ENCODE measurements at regions not wholly inside any gene's neighbourhood (a gene's known extent, or its start where the extent isn't known, plus 50 kb on each side); places are given as distances from the start of the nearest gene placed in this dataset.

DNA sequence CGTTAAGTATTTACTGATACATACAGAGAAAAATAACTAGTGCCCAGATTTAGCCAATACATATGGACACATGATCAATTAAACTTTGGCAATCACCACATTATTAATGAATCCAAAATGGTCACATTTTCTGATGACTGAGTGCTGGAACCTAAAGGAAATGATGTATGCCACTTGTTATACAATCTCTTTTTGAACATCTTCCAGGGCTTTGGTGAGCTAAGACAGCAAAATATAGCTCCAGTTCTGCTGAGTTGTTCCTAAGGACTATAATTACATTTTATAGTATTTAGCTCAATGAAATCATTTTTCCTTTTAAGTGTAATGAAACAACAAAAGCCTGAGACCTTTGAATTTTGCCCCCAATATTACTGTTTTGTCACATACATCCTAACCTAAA, 329.1 kb upstream of the ATP2B1 start:
- DNase-seq (ENCODE audit: low read depth): no peak
- no peak overlapping the region for H3K4me3 ChIP-seq (ENCODE audit: low read length)
- TF ChIP-seq, protein P1, sequence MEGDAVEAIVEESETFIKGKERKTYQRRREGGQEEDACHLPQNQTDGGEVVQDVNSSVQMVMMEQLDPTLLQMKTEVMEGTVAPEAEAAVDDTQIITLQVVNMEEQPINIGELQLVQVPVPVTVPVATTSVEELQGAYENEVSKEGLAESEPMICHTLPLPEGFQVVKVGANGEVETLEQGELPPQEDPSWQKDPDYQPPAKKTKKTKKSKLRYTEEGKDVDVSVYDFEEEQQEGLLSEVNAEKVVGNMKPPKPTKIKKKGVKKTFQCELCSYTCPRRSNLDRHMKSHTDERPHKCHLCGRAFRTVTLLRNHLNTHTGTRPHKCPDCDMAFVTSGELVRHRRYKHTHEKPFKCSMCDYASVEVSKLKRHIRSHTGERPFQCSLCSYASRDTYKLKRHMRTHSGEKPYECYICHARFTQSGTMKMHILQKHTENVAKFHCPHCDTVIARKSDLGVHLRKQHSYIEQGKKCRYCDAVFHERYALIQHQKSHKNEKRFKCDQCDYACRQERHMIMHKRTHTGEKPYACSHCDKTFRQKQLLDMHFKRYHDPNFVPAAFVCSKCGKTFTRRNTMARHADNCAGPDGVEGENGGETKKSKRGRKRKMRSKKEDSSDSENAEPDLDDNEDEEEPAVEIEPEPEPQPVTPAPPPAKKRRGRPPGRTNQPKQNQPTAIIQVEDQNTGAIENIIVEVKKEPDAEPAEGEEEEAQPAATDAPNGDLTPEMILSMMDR (IDR thresholded peaks at IDR 0.05; ENCODE audit: insufficient read depth, low read depth, low read length, missing control alignments): no peak

DNA sequence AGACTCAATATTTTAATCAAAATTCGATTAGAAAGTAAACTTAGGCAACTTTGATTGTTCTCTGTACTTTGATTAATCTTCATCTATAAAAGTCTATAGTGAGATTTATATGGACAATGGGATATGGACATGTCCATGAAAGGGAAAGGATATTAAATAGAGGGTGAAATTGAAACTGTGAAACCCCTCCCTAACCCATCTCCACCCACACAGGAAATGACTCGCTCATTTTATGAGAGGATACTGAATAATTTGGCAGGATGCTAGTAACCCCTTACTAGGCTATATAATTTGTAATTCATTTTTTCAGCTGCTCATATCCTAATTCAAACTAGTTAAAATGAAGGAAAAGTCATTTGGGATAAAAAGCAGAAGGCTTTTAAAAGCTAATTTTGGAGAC, 328.0 kb upstream of the ATP2B1 start:
- no peak overlapping the region for H3K4me3 ChIP-seq (ENCODE audit: low read length)
- TF ChIP-seq, protein P1 (IDR thresholded peaks at IDR 0.05; ENCODE audit: insufficient read depth, low read depth, low read length, missing control alignments): no peak

DNA sequence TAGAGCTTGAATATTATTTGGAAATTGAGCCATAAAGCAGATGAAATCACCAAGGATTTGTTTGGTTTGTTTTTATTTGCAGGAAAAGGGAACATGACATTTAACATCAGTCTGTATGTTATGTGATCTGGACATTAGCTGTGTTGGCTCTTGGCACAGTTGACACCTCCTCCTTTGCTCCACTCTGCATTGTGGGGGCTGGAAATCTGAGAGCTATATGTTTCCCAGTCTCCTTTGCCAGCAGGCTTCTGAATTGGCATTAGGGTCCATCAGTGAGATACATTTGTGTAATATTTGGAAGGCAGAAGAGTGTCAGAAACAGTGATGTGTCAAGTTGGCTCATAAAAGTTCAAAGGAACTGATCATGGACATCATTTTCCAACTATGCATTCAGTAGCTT, 322.1 kb upstream of the ATP2B1 start:
- TF ChIP-seq, protein P1 (IDR thresholded peaks at IDR 0.05; ENCODE audit: insufficient read depth, low read depth, low read length, missing control alignments): no peak
- H3K4me3 ChIP-seq (ENCODE audit: low read length): no peak overlapping the region
- DNase-seq (ENCODE audit: low read depth): no peak

More for the DNA sequence above, 328.0 kb upstream of the ATP2B1 start:
- DNase-seq (ENCODE audit: low read depth): no peak

DNA sequence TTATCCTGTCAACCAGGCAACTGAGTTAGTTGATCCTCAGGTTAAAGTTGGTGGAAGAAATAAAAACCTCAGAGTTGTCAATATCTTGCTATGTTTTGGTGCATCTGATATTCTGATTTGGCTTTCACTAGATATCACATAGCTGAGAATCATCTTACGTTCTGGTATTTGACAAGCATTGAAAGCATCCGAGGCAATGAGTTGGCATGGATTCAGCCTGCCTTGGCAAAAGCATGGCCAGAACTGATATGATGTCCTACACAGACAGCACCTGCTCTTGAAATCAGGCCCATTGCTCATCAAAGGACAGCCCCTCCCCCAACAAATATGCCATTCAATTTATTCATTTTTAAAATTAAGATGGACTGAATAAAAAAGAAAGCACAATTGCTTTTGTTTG, 320.7 kb upstream of the ATP2B1 start:
- TF ChIP-seq, protein P1 (IDR thresholded peaks at IDR 0.05; ENCODE audit: insufficient read depth, low read depth, low read length, missing control alignments): no peak
- no peak for DNase-seq (ENCODE audit: low read depth)
- no peak overlapping the region for H3K4me3 ChIP-seq (ENCODE audit: low read length)

DNA sequence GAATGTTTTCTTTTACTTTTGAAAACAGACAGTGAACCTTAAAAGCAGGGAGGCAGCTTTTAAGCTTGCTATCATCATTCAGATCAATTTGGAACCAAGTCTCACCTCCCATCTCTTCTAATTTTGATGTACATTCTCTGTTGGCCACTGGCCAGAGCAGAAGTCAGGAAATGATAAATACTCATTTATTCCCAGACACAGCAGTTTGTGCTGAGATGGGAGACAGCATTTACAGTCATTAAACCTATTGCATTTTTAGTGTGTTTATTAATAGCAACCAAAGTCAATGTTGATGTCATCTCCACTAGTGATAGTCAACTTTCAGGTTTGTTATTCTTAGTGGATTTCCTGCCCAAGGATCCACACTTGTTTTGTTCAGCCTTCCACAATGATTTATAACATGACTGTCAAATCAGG, 320.0 kb upstream of the ATP2B1 start:
- DNase-seq (ENCODE audit: low read depth): peak; percentile 82
- H3K4me3 ChIP-seq (ENCODE audit: low read length): no peak overlapping the region
- TF ChIP-seq, protein P1 (IDR thresholded peaks at IDR 0.05; ENCODE audit: insufficient read depth, low read depth, low read length, missing control alignments): no peak

DNA sequence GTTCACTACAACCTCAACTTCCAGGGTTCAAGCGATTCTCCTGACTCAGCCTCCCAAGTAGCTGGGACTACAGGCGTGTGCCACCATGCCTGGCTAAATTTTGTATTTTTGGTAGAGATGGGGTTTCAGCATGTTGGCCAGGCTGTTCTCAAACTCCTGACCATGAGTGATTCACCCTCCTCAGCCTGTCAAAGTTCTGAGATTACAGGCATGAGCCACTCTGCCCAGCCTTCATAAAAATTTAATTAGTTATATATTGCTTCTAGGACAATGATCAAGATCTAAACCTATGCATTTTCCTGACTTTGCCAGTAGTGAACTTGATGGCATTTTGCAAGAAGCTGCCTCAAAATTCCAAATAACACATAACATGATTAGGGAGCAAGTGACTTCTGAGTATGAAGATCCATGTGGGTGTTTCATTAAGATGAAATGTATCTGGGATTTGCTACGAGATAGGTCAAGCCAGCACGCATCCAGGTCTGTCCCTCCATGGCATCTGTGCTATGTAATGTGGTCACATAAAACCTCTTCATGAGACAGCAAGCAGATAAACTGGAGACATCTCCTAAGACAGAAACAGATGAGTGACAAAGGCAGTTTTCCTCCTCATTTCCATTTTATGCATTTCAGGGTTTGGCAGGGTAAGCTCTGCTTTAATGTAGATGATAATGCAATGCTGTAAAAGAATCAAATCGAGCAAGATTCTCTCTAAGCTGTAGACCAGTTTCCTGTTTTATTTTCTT, 319.4 kb upstream of the ATP2B1 start:
- peak; percentile 28 for DNase-seq (ENCODE audit: low read depth)
- no peak overlapping the region for H3K4me3 ChIP-seq (ENCODE audit: low read length)
- TF ChIP-seq, protein P1 (IDR thresholded peaks at IDR 0.05; ENCODE audit: insufficient read depth, low read depth, low read length, missing control alignments): no peak

DNA sequence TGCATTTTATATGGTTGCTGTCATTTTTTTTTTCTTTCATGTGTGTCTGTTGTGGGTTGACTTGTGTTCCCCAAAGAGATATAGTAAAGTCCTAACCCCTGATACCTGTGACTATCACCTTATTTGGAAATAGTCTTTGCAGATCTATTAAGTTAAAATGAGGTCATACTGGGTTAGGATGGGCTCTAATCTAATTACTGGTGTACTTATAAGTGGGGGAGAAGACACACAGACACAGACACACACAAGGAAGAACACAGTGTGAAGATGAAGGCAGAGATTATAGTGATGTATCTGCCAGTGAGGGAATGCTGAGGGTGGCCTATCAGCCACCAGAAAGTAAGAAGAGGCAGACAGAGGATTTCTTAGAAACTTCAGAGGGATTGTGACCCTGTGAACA, 318.4 kb upstream of the ATP2B1 start:
- H3K4me3 ChIP-seq (ENCODE audit: low read length): no peak overlapping the region
- TF ChIP-seq, protein P1 (IDR thresholded peaks at IDR 0.05; ENCODE audit: insufficient read depth, low read depth, low read length, missing control alignments): no peak
- DNase-seq (ENCODE audit: low read depth): no peak
